Breast epithelium (tissue), 3 donors: ENCODE measurements at regions not wholly inside any gene's neighbourhood (a gene's known extent, or its start where the extent isn't known, plus 50 kb on each side); places are given as distances from the start of the nearest gene placed in this dataset.

ENCODE experiments used
- CTCF ChIP-seq, 3 donors: fragments of 450-650 bp; IDR thresholded peaks; one replicate each; pipeline ENCODE4 v1.5.1; 2016 to 2017; ENCODE audit warnings: antibody characterized with exemption in 3 of 3, mild to moderate bottlenecking in 3 of 3, moderate library complexity in 3 of 3
- POLR2A ChIP-seq: fragments of 450-650 bp; IDR thresholded peaks from one replicate; pipeline ENCODE4 v1.6.1; 2016; ENCODE audit warnings: antibody characterized with exemption, mild to moderate bottlenecking, moderate library complexity

GRCh38 chr18:67783196-67783946, 266.9 kb upstream of the DSEL start:
- TF ChIP-seq CTCF (IDR thresholded peaks at IDR 0.05): no peak
- TF ChIP-seq POLR2A: no peak
